ENCODE measurements at regions not wholly inside any gene's neighbourhood (a gene's known extent, or its start where the extent isn't known, plus 50 kb on each side); places are given as distances from the start of the nearest gene placed in this dataset.

- no peak for TF ChIP-seq POLR2A (IDR thresholded peaks at IDR 0.05)
- TF ChIP-seq CTCF (IDR thresholded peaks at IDR 0.05 in 4 of 5, conservative IDR thresholded peaks at IDR 0.05 in 1 of 5) = no peak
Measured at GRCh38 chr4:184907810-184908209, 82.0 kb upstream of the ACSL1 start.

All from gastrocnemius medialis (tissue), 4 donors.